ENCODE measurements at regions not wholly inside any gene's neighbourhood (a gene's known extent, or its start where the extent isn't known, plus 50 kb on each side); places are given as distances from the start of the nearest gene placed in this dataset.
A peak's percentile ranks its signal among the peaks of the same experiment; 100 is the strongest.

DNA sequence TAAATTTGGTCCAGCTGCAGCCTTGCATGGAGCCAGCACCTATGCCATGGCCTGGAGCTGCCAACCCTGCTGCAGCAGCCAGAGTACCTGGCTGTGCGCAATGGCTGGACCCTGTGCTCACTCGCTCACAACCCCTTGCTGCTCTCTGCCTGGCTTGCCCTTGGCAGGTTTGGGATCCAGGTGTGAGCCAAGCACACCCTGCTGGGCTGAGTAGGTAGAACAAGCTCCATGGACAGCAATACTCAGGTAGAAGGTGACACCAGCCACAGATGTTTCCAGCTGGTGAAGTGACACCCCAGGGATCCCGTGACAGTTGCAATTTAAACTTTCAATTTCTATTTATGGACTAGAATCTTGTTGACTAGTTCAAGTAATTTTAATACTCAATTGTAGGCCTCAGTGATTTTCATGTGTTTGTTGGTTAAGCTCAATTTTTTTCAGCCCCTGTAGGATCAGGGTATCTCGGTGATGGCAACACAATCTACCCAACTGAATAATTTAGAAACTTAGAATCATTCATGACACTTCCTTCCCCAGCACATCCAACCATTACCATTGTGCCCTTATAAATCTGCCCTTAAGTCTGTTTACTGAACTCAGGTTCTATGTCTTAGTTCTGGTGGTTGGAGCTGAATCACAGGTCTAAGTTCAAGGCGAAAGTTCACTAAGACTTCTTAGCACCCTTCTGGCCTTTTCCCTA lies 480.0 kb downstream of the PMP22 start:
- no peak overlapping the region for H3K4me3 Mint-ChIP-seq

DNA sequence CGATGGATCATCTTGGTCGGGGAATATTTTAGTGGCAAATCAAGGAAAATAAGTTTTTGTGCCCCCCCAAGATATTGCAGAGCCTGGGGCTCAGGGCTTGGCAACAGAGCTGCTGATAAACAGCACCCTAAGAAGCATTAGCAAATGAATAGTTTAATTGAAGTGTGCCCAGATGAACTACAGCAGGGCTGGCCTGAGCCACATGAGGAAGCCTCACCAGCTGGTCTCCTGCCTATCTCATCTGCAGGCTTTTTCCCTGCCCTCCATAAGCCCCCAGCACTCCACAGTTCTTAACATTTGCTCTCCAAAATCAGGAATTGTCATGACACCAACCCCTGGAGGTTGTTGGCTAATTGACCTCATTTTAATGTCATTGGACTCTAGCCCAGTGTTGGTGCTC lies 480.2 kb downstream of the HS3ST3B1 start:
- ATAC-seq (no peak), DNase-seq (no peak)
- no peaks in the 10 kb centered on the region for H3K4me1 Mint-ChIP-seq
- peaks cover 50% of the 10 kb centered on the region for H3K27me3 Mint-ChIP-seq
- no peak overlapping the region for H3K27ac Mint-ChIP-seq
- no peak overlapping the region for H3K4me3 Mint-ChIP-seq
- H3K36me3 Mint-ChIP-seq (ENCODE audit: low read depth), result no peaks in the 10 kb centered on the region
- H3K9me3 ChIP-seq (ENCODE audit: control insufficient read depth, low read length, poor library complexity, severe bottlenecking), result no peaks in the 10 kb centered on the region

More for the DNA sequence above, 480.0 kb downstream of the PMP22 start:
- peaks cover 39% of the 10 kb centered on the region for H3K27me3 Mint-ChIP-seq
- H3K36me3 Mint-ChIP-seq (ENCODE audit: low read depth), result no peaks in the 10 kb centered on the region
- H3K9me3 ChIP-seq (ENCODE audit: control insufficient read depth, low read length, poor library complexity, severe bottlenecking), result no peaks in the 10 kb centered on the region
- H3K27ac Mint-ChIP-seq, result no peak overlapping the region
- peak; percentile 59 for ATAC-seq
- peaks cover 2% of the 10 kb centered on the region for H3K4me1 Mint-ChIP-seq
- no peak for DNase-seq

DNA sequence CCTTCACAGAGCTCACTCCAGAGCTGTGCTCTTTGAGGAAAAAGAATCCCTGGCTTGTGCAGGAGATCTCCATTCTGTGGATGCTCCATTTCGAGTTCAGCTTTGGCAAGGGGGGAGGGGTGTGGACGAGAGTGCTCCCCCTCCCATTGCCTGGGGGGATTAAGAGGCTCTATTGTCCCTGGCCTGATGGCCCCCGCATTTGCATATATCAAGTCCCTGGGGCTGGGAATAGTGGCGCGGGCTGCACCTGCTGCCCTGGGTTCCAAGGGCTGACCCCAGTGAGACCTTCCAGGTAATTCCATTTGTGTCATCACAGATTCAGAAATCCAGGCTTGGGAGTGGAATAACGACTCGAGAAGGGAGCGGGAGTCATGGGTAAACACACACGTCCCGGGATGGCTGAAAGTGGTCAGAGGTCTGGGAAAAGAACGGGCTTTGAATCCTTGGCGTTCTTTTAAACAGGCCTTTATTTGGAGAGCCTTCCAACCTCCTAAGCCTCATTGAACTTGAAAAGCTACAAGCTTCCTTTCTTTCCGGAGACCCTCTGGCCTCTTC lies 479.3 kb downstream of the HS3ST3B1 start:
- H3K9me3 ChIP-seq (ENCODE audit: control insufficient read depth, low read length, poor library complexity, severe bottlenecking), result no peaks in the 10 kb centered on the region
- H3K36me3 Mint-ChIP-seq (ENCODE audit: low read depth), result no peaks in the 10 kb centered on the region
- H3K27ac Mint-ChIP-seq, result no peak overlapping the region
- H3K4me1 Mint-ChIP-seq, result no peaks in the 10 kb centered on the region
- ATAC-seq (no peak), DNase-seq (no peak)
- peaks cover 58% of the 10 kb centered on the region for H3K27me3 Mint-ChIP-seq
- no peak overlapping the region for H3K4me3 Mint-ChIP-seq

DNA sequence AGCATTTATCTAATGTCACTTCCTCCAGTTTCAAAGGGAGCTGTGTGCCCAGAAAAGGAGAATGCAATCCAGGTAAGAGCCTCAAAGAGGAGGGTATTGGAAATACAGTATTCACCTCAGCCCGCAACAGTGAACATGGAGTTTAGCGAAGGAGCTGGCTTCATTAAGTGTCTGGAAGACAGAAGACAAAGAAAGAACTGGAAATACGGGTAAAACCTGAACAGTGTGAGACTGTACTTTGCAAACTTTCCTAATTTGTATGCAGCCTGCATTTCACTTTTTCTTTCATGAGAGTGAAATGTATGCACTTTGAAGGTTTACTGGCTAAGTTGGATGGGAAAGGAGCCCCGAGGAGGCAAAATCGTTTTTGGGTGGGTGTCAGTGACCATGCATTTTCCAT lies 478.4 kb downstream of the HS3ST3B1 start:
- DNase-seq (no peak), ATAC-seq (no peak)
- Mint-ChIP-seq H3K4me1 (no peaks in the 10 kb centered on the region), H3K27ac (no peak overlapping the region), H3K4me3 (no peak overlapping the region), H3K36me3 (ENCODE audit: low read depth) (no peaks in the 10 kb centered on the region), H3K27me3 (peaks cover 58% of the 10 kb centered on the region)
- no peaks in the 10 kb centered on the region for H3K9me3 ChIP-seq (ENCODE audit: control insufficient read depth, low read length, poor library complexity, severe bottlenecking)

DNA sequence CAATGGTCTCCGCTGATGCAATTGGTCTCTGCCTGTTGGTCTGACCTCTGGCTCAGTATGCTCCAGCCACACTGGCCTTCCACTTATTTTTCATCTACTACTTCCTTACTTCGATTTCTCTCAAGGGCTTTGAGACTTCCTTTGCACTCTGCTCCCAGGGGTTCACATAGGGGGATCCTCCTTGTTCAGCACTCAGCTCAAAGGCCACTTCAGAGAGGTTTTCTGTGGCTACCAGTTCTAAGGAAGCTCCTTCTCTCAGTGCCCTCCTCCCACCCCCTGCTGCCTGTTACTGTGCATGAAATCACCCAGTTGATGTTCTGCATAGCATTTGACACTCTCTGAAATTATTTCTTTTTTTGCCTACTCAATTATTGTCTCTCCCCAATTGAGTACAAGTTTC lies 476.4 kb downstream of the HS3ST3B1 start:
- Mint-ChIP-seq H3K4me1 (no peaks in the 10 kb centered on the region), H3K36me3 (ENCODE audit: low read depth) (no peaks in the 10 kb centered on the region), H3K27ac (no peak overlapping the region), H3K4me3 (no peak overlapping the region), H3K27me3 (peaks cover 63% of the 10 kb centered on the region)
- DNase-seq (no peak), ATAC-seq (no peak)
- H3K9me3 ChIP-seq (ENCODE audit: control insufficient read depth, low read length, poor library complexity, severe bottlenecking), result no peaks in the 10 kb centered on the region

DNA sequence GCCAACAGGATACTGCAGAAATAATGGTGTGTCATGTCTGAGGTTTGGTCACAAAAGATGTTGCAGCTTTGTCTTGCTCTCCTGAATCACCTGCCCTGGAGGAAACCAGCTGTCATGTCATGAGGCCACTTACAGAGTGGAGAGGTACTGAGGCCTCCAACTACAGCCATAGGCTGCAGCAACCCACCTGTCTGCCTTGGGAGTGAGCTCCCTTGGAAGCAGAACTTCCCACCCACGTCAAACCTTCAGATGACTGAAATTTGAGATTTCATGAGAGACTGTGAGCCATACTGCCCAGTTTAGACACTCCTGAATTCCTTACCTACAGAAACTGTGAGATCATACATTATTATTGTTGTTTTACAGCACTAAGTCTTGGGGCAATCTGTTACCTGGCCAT lies 475.9 kb downstream of the HS3ST3B1 start:
- H3K4me3 Mint-ChIP-seq, result no peak overlapping the region
- peaks cover 67% of the 10 kb centered on the region for H3K27me3 Mint-ChIP-seq
- DNase-seq (no peak), ATAC-seq (no peak)
- no peaks in the 10 kb centered on the region for H3K36me3 Mint-ChIP-seq (ENCODE audit: low read depth)
- no peaks in the 10 kb centered on the region for H3K9me3 ChIP-seq (ENCODE audit: control insufficient read depth, low read length, poor library complexity, severe bottlenecking)
- no peaks in the 10 kb centered on the region for H3K4me1 Mint-ChIP-seq
- H3K27ac Mint-ChIP-seq, result no peak overlapping the region

DNA sequence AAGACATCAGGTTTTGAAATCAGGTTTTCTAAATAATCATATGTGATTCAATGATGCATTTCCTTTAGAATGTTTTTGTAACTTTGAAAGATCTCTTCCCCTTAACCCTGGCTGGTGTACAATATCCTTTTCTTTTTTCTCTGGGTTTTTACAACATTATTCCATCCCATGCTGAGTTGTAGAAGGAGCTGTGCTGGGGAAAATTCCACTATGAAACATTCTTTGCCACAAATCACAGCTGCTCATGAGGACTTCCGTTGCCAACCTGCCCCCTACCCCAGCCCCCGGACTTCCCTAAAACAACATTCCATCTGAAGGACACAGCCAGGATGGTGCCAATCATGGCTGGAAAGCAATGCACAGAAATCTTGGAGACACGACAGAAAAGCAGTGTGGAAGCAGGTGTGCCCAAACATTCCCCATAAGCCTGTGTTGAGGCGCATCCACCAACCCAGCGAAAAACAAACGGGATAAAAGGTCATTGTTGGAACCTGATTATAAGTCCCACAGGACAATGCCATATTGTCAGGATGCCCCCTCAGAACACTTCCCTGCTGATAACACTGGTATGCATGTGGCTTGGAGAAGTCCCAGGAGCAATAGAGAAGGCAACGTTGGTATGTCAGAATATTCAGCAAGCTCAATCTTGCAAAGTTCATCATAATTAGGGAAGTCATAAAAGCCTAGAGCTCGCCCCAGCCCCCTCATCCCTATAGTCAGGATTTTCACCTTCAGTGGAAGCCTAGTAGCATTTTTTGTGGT lies 475.0 kb downstream of the HS3ST3B1 start:
- Mint-ChIP-seq H3K27me3 (peaks cover 70% of the 10 kb centered on the region), H3K27ac (no peak overlapping the region), H3K4me1 (no peaks in the 10 kb centered on the region), H3K4me3 (no peak overlapping the region), H3K36me3 (ENCODE audit: low read depth) (no peaks in the 10 kb centered on the region)
- H3K9me3 ChIP-seq (ENCODE audit: control insufficient read depth, low read length, poor library complexity, severe bottlenecking), result no peaks in the 10 kb centered on the region
- no peak for DNase-seq
- no peak for ATAC-seq

DNA sequence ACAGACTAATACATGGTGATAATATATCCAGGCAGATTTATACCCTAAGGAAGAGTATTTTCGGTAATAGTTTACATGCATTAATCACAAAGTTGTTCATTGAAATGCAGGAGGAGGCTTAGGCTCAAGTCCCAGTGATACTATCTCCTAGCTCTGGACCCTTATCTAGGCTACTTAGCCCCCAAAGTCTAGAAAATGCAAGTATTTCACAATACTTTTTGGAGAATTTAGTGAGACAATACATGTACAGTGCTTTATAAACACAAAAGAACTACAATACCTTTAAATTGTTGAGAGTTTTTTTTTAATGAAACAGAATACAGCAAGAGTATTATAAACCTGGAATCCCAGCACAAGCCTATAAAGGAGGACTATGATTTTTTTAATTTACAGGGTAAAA lies 473.9 kb downstream of the HS3ST3B1 start:
- no peaks in the 10 kb centered on the region for H3K36me3 Mint-ChIP-seq (ENCODE audit: low read depth)
- no peaks in the 10 kb centered on the region for H3K9me3 ChIP-seq (ENCODE audit: control insufficient read depth, low read length, poor library complexity, severe bottlenecking)
- H3K27me3 Mint-ChIP-seq, result peaks cover 60% of the 10 kb centered on the region
- no peak overlapping the region for H3K27ac Mint-ChIP-seq
- H3K4me1 Mint-ChIP-seq, result no peaks in the 10 kb centered on the region
- no peak overlapping the region for H3K4me3 Mint-ChIP-seq
- DNase-seq (no peak), ATAC-seq (no peak)

DNA sequence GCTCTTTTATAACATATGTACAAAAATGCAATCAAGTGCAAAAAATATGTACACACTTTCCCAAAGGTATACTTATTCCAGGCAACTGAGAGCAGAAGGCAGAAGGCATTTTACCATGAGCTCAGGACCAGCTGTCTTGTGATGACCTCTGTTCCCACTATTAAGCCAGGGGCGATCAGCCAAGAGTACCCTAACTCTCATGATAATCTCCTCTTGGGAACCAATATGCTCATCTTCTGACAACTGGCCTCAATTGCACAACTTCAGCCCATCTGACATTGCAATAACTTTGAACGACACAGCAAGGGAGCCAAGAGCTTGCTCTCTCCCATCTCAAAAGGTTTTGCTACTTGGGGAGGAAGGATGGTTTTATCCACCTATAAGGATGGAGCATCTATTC lies 471.9 kb downstream of the HS3ST3B1 start:
- no peak for DNase-seq

DNA sequence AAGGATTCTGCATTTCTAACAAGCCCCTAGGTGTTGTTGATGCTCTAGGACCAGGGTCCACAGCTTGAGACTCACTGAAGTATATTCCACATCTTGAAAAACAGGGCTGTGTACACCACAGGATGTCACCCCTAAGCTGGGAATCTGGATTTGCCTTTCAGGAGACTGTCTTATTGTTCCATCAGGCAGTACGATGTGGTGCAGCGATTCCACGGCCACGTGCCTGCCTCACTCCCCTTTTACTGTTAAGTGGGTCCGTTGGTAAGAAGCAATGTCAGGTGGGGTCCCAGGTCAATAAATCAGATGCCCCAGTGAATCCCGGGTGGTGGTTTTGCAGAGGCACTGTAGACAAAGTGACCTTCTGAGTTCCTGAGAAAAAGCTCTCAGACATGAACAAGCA lies 470.7 kb downstream of the HS3ST3B1 start:
- Mint-ChIP-seq H3K4me3 (no peak overlapping the region), H3K4me1 (no peaks in the 10 kb centered on the region), H3K36me3 (ENCODE audit: low read depth) (no peaks in the 10 kb centered on the region), H3K27ac (no peak overlapping the region), H3K27me3 (peaks cover 29% of the 10 kb centered on the region)
- no peak for ATAC-seq
- DNase-seq, result no peak
- no peaks in the 10 kb centered on the region for H3K9me3 ChIP-seq (ENCODE audit: control insufficient read depth, low read length, poor library complexity, severe bottlenecking)

More for the DNA sequence above, 471.9 kb downstream of the HS3ST3B1 start:
- Mint-ChIP-seq H3K4me1 (no peaks in the 10 kb centered on the region), H3K27ac (no peak overlapping the region), H3K4me3 (no peak overlapping the region), H3K27me3 (peaks cover 40% of the 10 kb centered on the region), H3K36me3 (ENCODE audit: low read depth) (no peaks in the 10 kb centered on the region)
- H3K9me3 ChIP-seq (ENCODE audit: control insufficient read depth, low read length, poor library complexity, severe bottlenecking), result no peaks in the 10 kb centered on the region
- no peak for ATAC-seq

DNA sequence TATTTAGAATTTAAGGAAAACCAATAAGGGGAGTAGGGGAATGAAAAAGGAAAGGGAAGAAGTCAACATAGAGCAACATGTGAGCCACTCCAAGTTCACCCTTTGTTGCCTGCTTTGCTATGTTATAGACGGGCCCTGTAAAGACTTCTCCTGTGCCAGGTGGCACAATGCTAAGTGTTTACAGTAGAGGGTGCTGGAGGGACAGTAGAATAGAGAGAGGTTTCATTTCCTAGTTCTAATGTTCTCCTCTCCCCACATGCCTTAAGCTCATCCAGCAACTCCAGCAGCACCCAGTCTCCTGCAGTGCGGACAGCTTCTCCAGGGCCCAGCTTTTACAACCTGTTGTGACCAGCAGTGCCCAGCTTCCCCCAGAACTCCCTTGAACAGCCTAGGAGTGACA lies 468.0 kb downstream of the HS3ST3B1 start:
- no peaks in the 10 kb centered on the region for H3K4me1 Mint-ChIP-seq
- DNase-seq (no peak), ATAC-seq (no peak)
- no peaks in the 10 kb centered on the region for H3K9me3 ChIP-seq (ENCODE audit: control insufficient read depth, low read length, poor library complexity, severe bottlenecking)
- peaks cover 26% of the 10 kb centered on the region for H3K27me3 Mint-ChIP-seq
- no peaks in the 10 kb centered on the region for H3K36me3 Mint-ChIP-seq (ENCODE audit: low read depth)
- H3K4me3 Mint-ChIP-seq, result no peak overlapping the region
- H3K27ac Mint-ChIP-seq, result no peak overlapping the region

DNA sequence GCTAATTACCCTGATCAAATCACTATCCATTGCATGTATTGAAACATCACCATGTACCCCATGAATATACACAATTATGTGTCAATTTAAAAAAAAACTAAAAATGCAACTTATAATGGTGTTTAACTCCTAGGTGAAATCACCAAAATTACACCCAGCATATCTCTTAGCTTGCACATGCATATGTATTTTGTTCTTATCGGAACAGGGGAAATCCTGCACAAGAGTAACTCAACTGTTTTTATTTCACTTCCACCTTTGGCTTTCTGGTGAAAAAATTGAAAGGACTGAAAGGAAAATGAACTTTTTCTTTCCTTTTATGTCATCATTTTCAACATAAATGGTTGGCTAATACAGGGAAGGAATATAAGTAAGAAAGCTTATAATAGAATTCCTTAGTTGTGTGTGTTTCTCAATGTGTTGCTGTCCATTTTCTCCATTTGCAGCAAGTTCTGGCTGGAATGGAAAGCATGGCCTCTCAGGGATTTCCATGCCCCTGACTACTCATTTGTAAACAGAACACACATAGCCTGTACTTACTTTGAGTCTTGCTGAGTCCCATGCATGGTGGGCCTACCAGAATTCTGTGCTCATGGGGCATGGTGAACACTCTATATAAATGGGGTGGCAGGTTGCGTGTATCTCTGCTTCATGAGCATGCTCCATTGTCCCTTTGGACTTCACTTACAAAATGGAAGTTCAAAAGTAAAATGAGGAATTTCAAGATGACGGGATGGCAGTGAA lies 462.0 kb downstream of the HS3ST3B1 start:
- Mint-ChIP-seq H3K36me3 (ENCODE audit: low read depth) (no peaks in the 10 kb centered on the region), H3K27me3 (peaks cover 8% of the 10 kb centered on the region), H3K4me3 (no peak overlapping the region), H3K4me1 (no peaks in the 10 kb centered on the region), H3K27ac (no peak overlapping the region)
- no peaks in the 10 kb centered on the region for H3K9me3 ChIP-seq (ENCODE audit: control insufficient read depth, low read length, poor library complexity, severe bottlenecking)
- no peak for ATAC-seq
- DNase-seq, result no peak

DNA sequence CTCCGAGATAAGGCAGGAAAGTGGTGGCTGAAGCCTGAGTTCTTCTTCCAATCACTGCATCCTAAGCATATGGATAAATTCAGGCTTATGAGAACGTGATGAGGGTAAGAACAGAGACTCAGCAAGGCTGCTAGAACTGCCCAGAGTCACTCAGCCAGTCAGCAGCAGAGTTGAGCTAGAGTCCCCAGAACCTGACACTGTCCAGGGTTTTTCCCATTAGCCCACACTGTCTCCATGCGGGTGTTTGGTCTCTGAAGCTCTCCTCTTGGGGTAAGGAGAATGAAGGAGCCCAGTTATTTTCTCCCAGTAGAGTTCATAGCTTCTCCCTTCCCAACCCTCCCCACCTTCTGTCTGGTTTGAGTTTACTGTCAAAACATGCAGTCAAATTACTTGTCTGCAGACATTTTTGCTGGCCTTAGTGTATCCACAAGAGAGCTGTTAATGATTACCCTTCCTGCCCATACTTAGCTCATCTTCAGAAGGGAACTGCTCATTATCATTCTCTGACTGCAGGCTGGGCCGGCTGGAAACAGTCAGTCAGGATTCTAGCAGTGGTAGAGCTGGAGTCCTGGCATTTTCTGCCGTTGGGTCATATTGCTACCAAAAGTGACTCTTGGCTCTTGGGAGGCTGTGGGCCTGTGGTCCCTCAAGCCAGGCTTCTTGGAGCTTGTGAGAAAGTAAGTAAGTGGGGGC lies 460.0 kb downstream of the HS3ST3B1 start:
- H3K9me3 ChIP-seq (ENCODE audit: control insufficient read depth, low read length, poor library complexity, severe bottlenecking), result no peaks in the 10 kb centered on the region
- Mint-ChIP-seq H3K4me3 (no peak overlapping the region), H3K4me1 (peaks cover 3% of the 10 kb centered on the region), H3K36me3 (ENCODE audit: low read depth) (no peaks in the 10 kb centered on the region), H3K27ac (no peak overlapping the region), H3K27me3 (peaks cover 13% of the 10 kb centered on the region)
- DNase-seq, result no peak
- ATAC-seq, result no peak
